ENCODE measurements at regions not wholly inside any gene's neighbourhood (a gene's known extent, or its start where the extent isn't known, plus 50 kb on each side); places are given as distances from the start of the nearest gene placed in this dataset.

- no peak overlapping the region for H2AK9ac ChIP-seq (replicated peaks; ENCODE audit: low read depth, low read length, poor library complexity)
- no peak overlapping the region for H4K91ac ChIP-seq (ENCODE audit: insufficient read depth, low read depth, low read length)
- ChIA-PET POLR2A (ENCODE audit: unreplicated experiment) (no interaction called here), CTCF (no interaction called here)
- intact Hi-C loops (cut with micrococcal nuclease) (no loop called here), dilution Hi-C loops (cut with HindIII; ENCODE audit: low sequenced_read_pairs, unreplicated experiment) (no loop called here), in situ Hi-C loops (cut with MboI; ENCODE audit: low sequenced_read_pairs) (no loop called here)
- no peak overlapping the region for H3K23ac ChIP-seq (ENCODE audit: low read depth, low read length)
- no peak overlapping the region for H2BK120ac ChIP-seq (ENCODE audit: low read depth, low read length)
- no peak overlapping the region for H2BK20ac ChIP-seq (ENCODE audit: low read depth, low read length)
- H3K18ac ChIP-seq (ENCODE audit: low read depth, low read length): no peak overlapping the region
- no peak overlapping the region for H3K4ac ChIP-seq (ENCODE audit: low read depth, low read length)
- BruUV-seq (replicated peaks): no TSS peak
- no peak for DNase-seq
- H3K4me2 ChIP-seq (ENCODE audit: low read depth, low read length): no peak overlapping the region
- no peaks in the 10 kb centered on the region for H3K9me1 ChIP-seq (ENCODE audit: insufficient read depth, low read length)
- WGBS, 2 experiments (ENCODE audit: extremely low coverage in 2 of 2, insufficient read length in 1 of 2): no CpG with 5 or more reads among the region's 2 CpGs
- TF ChIP-seq, protein P1, sequence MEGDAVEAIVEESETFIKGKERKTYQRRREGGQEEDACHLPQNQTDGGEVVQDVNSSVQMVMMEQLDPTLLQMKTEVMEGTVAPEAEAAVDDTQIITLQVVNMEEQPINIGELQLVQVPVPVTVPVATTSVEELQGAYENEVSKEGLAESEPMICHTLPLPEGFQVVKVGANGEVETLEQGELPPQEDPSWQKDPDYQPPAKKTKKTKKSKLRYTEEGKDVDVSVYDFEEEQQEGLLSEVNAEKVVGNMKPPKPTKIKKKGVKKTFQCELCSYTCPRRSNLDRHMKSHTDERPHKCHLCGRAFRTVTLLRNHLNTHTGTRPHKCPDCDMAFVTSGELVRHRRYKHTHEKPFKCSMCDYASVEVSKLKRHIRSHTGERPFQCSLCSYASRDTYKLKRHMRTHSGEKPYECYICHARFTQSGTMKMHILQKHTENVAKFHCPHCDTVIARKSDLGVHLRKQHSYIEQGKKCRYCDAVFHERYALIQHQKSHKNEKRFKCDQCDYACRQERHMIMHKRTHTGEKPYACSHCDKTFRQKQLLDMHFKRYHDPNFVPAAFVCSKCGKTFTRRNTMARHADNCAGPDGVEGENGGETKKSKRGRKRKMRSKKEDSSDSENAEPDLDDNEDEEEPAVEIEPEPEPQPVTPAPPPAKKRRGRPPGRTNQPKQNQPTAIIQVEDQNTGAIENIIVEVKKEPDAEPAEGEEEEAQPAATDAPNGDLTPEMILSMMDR (conservative IDR thresholded peaks at IDR 0.05; ENCODE audit: low read depth, low read length): no peak
- no peak for TF ChIP-seq USF2 (IDR thresholded peaks at IDR 0.05; ENCODE audit: low read depth, low read length)
- TF ChIP-seq MXI1 (IDR thresholded peaks at IDR 0.05; ENCODE audit: borderline replicate concordance, low read depth, low read length): no peak
- no peak for TF ChIP-seq CHD1 (IDR thresholded peaks at IDR 0.05; ENCODE audit: low read depth, low read length)
- no peak for TF ChIP-seq RFX5 (IDR thresholded peaks at IDR 0.05; ENCODE audit: low read depth, low read length)
- TF ChIP-seq, protein P2, sequence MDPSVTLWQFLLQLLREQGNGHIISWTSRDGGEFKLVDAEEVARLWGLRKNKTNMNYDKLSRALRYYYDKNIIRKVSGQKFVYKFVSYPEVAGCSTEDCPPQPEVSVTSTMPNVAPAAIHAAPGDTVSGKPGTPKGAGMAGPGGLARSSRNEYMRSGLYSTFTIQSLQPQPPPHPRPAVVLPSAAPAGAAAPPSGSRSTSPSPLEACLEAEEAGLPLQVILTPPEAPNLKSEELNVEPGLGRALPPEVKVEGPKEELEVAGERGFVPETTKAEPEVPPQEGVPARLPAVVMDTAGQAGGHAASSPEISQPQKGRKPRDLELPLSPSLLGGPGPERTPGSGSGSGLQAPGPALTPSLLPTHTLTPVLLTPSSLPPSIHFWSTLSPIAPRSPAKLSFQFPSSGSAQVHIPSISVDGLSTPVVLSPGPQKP (IDR thresholded peaks at IDR 0.05; ENCODE audit: borderline replicate concordance, low read depth, low read length): no peak
- no peak for TF ChIP-seq MAZ (IDR thresholded peaks at IDR 0.05; ENCODE audit: borderline replicate concordance, low read depth, low read length)
- TF ChIP-seq FOS (IDR thresholded peaks at IDR 0.05; ENCODE audit: low read depth, low read length): no peak
- TF ChIP-seq POLR2A (IDR thresholded peaks at IDR 0.05; ENCODE audit: low read depth, low read length): no peak
- no peak for TF ChIP-seq RCOR1 (IDR thresholded peaks at IDR 0.05; ENCODE audit: insufficient replicate concordance, low read length)
- no peak for TF ChIP-seq NFE2L2 (IDR thresholded peaks at IDR 0.05; ENCODE audit: low read depth, low read length)
- no peak for TF ChIP-seq SMC3 (IDR thresholded peaks at IDR 0.05; ENCODE audit: low read depth, low read length)
- no peak for TF ChIP-seq BHLHE40 (IDR thresholded peaks at IDR 0.05; ENCODE audit: low read depth, low read length)
- TF ChIP-seq RAD21 (IDR thresholded peaks at IDR 0.05; ENCODE audit: low read length): no peak
- TF ChIP-seq CEBPB (IDR thresholded peaks at IDR 0.05; ENCODE audit: low read depth, low read length): no peak
- TF ChIP-seq MAFK (IDR thresholded peaks at IDR 0.05; ENCODE audit: low read depth, low read length): no peak
- no peak for ATAC-seq (ENCODE audit: low read depth)
- no peak overlapping the region for H4K5ac ChIP-seq (ENCODE audit: low read depth, low read length)
- no peak overlapping the region for H3K4me3 ChIP-seq (ENCODE audit: insufficient read depth, low read depth, low read length)
- no peak overlapping the region for H3K9ac ChIP-seq (ENCODE audit: low read depth, low read length)
- H4K8ac ChIP-seq (ENCODE audit: low read depth in 2 of 2, low read length in 2 of 2): no peak overlapping the region
- H2AFZ ChIP-seq (replicated peaks; ENCODE audit: low read length, poor library complexity): no peak overlapping the region
- H3K27ac ChIP-seq (ENCODE audit: insufficient read depth, low read length): no peak overlapping the region
- no peak overlapping the region for H2BK15ac ChIP-seq (ENCODE audit: low read depth, low read length)
- no peak overlapping the region for H2BK5ac ChIP-seq (ENCODE audit: low read depth, low read length, poor library complexity, severe bottlenecking)
- H3K27me3 ChIP-seq (ENCODE audit: control insufficient read depth, insufficient read depth, low read length): no peaks in the 10 kb centered on the region
- H3K14ac ChIP-seq (replicated peaks; ENCODE audit: low read depth, low read length): no peak overlapping the region
- H3K56ac ChIP-seq (ENCODE audit: extremely low read depth, insufficient read depth, low read length): no peak overlapping the region
- no peak overlapping the region for H2AK5ac ChIP-seq (ENCODE audit: low read depth, low read length)
- no peaks in the 10 kb centered on the region for H3K36me3 ChIP-seq (ENCODE audit: control insufficient read depth, insufficient read depth, low read length)
- H3K9me3 ChIP-seq (ENCODE audit: control insufficient read depth, insufficient read depth, low read length): no peaks in the 10 kb centered on the region; the same call in 1 of the 2 replicates
- no peaks in the 10 kb centered on the region for H3K79me1 ChIP-seq (ENCODE audit: low read depth in 1 of 2, low read length in 2 of 2)
- no peaks in the 10 kb centered on the region for H3K4me1 ChIP-seq (ENCODE audit: control insufficient read depth, insufficient read depth, low read length)
- H4K20me1 ChIP-seq (ENCODE audit: insufficient read depth, low read length): no peaks in the 10 kb centered on the region
Measured at GRCh38 chr13:91106565-91106964, 240.9 kb upstream of the MIR17HG start.

Data from IMR-90 (cell line).